ENCODE measurements at regions not wholly inside any gene's neighbourhood (a gene's known extent, or its start where the extent isn't known, plus 50 kb on each side); places are given as distances from the start of the nearest gene placed in this dataset.

DNA sequence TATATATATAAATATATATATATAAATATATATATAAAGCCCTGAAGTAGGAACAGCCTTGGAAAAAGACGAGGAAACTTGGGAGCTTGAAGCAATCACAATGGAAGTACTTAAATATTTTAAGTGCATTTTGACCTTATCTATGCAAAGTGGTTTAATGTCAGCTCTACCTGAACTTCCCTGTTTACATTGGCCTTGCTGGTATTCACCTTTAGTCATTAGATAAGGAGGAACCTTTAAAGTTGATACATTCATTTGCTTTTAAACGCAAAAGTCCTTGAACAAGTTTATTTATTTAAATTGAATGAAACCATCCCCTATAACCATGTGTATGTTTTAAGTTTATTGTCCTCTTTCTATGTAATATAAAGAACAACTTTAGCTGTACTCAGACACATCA lies 166.7 kb upstream of the ANKRD50 start:
- H3K36me3 ChIP-seq: no peaks in the 10 kb centered on the region
- H3K4me3 ChIP-seq: no peak overlapping the region
- DNase-seq: no peak
- no peaks in the 10 kb centered on the region for H3K4me1 ChIP-seq
- H3K9me3 ChIP-seq: peaks cover 0 to 4% of the 10 kb centered on the region in 2 donors
- in situ Hi-C loops (cut with MboI; ENCODE audit: low pct_ligation_motif_present in 1 of 4, low pct_unique_long_range_greater_than_20kb in 1 of 4, low sequenced_read_pairs in 3 of 4) (no loop called here), intact Hi-C loops (cut with DNase I; ENCODE audit: low total_unique reads) (no loop called here)
- H3K27me3 ChIP-seq: no peaks in the 10 kb centered on the region
- no peak for TF ChIP-seq EP300 (IDR thresholded peaks at IDR 0.05; ENCODE audit: low read depth)
- TF ChIP-seq, protein P1, sequence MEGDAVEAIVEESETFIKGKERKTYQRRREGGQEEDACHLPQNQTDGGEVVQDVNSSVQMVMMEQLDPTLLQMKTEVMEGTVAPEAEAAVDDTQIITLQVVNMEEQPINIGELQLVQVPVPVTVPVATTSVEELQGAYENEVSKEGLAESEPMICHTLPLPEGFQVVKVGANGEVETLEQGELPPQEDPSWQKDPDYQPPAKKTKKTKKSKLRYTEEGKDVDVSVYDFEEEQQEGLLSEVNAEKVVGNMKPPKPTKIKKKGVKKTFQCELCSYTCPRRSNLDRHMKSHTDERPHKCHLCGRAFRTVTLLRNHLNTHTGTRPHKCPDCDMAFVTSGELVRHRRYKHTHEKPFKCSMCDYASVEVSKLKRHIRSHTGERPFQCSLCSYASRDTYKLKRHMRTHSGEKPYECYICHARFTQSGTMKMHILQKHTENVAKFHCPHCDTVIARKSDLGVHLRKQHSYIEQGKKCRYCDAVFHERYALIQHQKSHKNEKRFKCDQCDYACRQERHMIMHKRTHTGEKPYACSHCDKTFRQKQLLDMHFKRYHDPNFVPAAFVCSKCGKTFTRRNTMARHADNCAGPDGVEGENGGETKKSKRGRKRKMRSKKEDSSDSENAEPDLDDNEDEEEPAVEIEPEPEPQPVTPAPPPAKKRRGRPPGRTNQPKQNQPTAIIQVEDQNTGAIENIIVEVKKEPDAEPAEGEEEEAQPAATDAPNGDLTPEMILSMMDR (IDR thresholded peaks at IDR 0.05): no peak
- TF ChIP-seq POLR2AphosphoS5 (IDR thresholded peaks at IDR 0.05): no peak
- no peak for TF ChIP-seq POLR2A (IDR thresholded peaks at IDR 0.05)
- WGBS, 2 donors (ENCODE audit: low coverage in 1 of 2): 51 to 61% methylated on average over 2 of the region's 2 CpGs
- no peak overlapping the region for H3K27ac ChIP-seq

DNA sequence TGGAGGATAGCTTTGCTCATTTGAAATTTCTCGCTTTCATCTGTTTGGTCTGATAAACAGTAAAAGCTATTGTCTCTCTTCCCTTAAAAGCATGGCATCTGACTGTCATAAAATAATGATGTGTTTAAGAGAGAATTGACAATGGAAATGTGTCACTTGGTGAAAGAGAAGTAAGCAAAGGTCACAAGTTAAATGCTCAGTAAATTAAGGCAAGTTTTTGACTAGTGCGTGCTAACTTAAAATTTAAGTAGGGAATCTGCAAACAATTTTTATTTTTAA lies 161.6 kb upstream of the ANKRD50 start:
- 84 to 91% methylated on average over 2 of the region's 2 CpGs for WGBS, 2 donors (ENCODE audit: low coverage in 1 of 2)
- H3K4me1 ChIP-seq: no peaks in the 10 kb centered on the region
- no peak overlapping the region for H3K27ac ChIP-seq
- no peaks in the 10 kb centered on the region for H3K36me3 ChIP-seq
- H3K9me3 ChIP-seq: peaks cover 0 to 4% of the 10 kb centered on the region in 2 donors
- no peak for DNase-seq
- H3K27me3 ChIP-seq: no peaks in the 10 kb centered on the region
- no peak overlapping the region for H3K4me3 ChIP-seq
- intact Hi-C loops (cut with DNase I; ENCODE audit: low total_unique reads): no loop called here
- no peak for TF ChIP-seq POLR2AphosphoS5 (IDR thresholded peaks at IDR 0.05)
- TF ChIP-seq POLR2A (IDR thresholded peaks at IDR 0.05): no peak
- TF ChIP-seq EP300 (IDR thresholded peaks at IDR 0.05; ENCODE audit: low read depth): no peak
- TF ChIP-seq, protein P1 (IDR thresholded peaks at IDR 0.05): no peak
- in situ Hi-C loops (cut with MboI; ENCODE audit: low pct_ligation_motif_present in 1 of 4, low pct_unique_long_range_greater_than_20kb in 1 of 4, low sequenced_read_pairs in 3 of 4): no loop called here

DNA sequence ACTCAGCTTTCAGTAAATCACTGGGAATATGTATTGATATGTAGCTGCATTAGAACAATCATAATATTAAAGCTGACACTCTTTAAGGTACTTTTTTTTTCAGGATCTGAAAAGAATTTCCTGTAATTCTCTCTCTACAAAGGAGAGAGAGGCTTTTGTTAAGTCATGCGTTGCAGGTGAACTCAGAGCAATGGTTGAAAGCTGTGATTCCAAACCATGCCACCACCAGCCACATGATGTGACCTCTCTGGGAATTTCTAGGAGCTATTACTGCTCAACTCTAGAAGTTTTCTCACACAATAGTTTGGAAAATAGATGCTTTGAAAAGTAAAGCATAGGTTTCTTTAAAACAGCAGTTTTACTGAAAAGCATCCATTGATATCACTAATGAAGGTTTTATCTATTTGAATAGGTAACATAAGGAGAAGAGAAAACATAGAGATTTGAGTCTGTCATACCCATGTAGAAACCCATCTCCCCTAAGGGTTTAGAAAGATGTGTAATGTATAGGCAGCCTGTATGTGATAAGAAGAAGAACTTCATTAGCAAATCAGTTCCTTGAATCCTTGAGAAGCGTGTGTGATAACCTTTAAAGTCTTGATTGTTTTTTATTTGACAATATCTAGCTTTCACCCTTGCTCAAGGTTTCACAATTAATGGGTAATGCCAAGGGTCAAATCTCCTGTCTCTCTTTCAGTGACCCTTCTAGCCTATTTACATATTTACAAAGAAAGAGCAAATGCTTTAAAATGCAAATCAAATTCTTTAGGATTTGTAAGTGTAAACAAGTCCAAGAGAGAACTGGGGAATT lies 161.0 kb upstream of the ANKRD50 start:
- Histone ChIP-seq H3K27me3 (no peaks in the 10 kb centered on the region), H3K9me3 (peaks cover 0 to 4% of the 10 kb centered on the region in 2 donors), H3K4me1 (no peaks in the 10 kb centered on the region), H3K27ac (no peak overlapping the region), H3K36me3 (no peaks in the 10 kb centered on the region), H3K4me3 (no peak overlapping the region)
- no peak for DNase-seq
- TF ChIP-seq, protein P1 (IDR thresholded peaks at IDR 0.05): no peak
- TF ChIP-seq EP300 (IDR thresholded peaks at IDR 0.05; ENCODE audit: low read depth) (no peak), POLR2AphosphoS5 (IDR thresholded peaks at IDR 0.05) (no peak), POLR2A (IDR thresholded peaks at IDR 0.05) (no peak)
- 56 to 73% methylated on average over 2 of the region's 2 CpGs for WGBS, 2 donors (ENCODE audit: low coverage in 1 of 2)
- in situ Hi-C loops (cut with MboI; ENCODE audit: low pct_ligation_motif_present in 1 of 4, low pct_unique_long_range_greater_than_20kb in 1 of 4, low sequenced_read_pairs in 3 of 4) (no loop called here), intact Hi-C loops (cut with DNase I; ENCODE audit: low total_unique reads) (no loop called here)

DNA sequence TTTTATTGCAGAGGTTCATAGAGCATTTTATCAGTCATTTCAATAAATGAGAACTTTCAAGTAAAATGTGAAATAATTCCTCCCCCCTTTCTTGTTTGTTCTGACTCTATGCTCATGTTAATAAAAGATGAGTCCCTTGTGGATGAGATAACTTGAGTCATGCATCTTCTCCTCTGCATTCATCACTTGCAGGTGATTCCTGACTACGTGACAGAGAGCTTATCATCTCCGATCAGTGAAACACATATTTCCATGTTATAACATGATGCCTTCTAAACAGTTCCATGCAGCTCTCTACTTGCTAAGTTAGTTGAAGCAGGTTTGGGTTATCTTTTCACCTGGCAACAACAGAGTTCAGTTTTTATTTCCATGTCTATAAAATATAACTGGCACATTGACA lies 160.1 kb upstream of the ANKRD50 start:
- H3K4me1 ChIP-seq: no peaks in the 10 kb centered on the region
- H3K27ac ChIP-seq: no peak overlapping the region
- DNase-seq: no peak
- no peaks in the 10 kb centered on the region for H3K36me3 ChIP-seq
- in situ Hi-C loops (cut with MboI; ENCODE audit: low pct_ligation_motif_present in 1 of 4, low pct_unique_long_range_greater_than_20kb in 1 of 4, low sequenced_read_pairs in 3 of 4): no loop called here
- intact Hi-C loops (cut with DNase I; ENCODE audit: low total_unique reads): no loop called here
- WGBS, 2 donors (ENCODE audit: low coverage in 1 of 2): 83 to 84% methylated on average over 2 of the region's 2 CpGs
- no peak overlapping the region for H3K4me3 ChIP-seq
- TF ChIP-seq EP300 (IDR thresholded peaks at IDR 0.05; ENCODE audit: low read depth): no peak
- TF ChIP-seq, protein P1 (IDR thresholded peaks at IDR 0.05): no peak
- no peak for TF ChIP-seq POLR2AphosphoS5 (IDR thresholded peaks at IDR 0.05)
- no peak for TF ChIP-seq POLR2A (IDR thresholded peaks at IDR 0.05)
- H3K27me3 ChIP-seq: no peaks in the 10 kb centered on the region
- H3K9me3 ChIP-seq: peaks cover 0 to 4% of the 10 kb centered on the region in 2 donors

All from transverse colon (tissue), 4 donors.